Glutamatergic neuron (in vitro differentiated cells): ENCODE measurements at regions not wholly inside any gene's neighbourhood (a gene's known extent, or its start where the extent isn't known, plus 50 kb on each side); places are given as distances from the start of the nearest gene placed in this dataset.

ENCODE experiments used
- DNase-seq: peaks from one replicate; pipeline ENCODE4 v3.0.0; 2022
- H3K27ac Mint-ChIP-seq: one replicate; pipeline ENCODE4 v1.8.0; 2020; ENCODE audit warnings: mild to moderate bottlenecking, mixed read lengths, inconsistent platforms; ENCODE audit not compliant: unreplicated experiment
- H3K27me3 Mint-ChIP-seq: one replicate; pipeline ENCODE4 v1.8.0; 2020; ENCODE audit warnings: mild to moderate bottlenecking, moderate library complexity, mixed read lengths, inconsistent platforms; ENCODE audit not compliant: unreplicated experiment
- H3K36me3 Mint-ChIP-seq: one replicate; pipeline ENCODE4 v1.8.0; 2020; ENCODE audit warnings: mild to moderate bottlenecking, mixed read lengths, inconsistent platforms; ENCODE audit not compliant: unreplicated experiment
- H3K4me1 Mint-ChIP-seq: one replicate; pipeline ENCODE4 v1.8.0; 2020; ENCODE audit warnings: mild to moderate bottlenecking, low read depth, mixed read lengths, inconsistent platforms; ENCODE audit not compliant: unreplicated experiment
- H3K4me3 Mint-ChIP-seq: one replicate; pipeline ENCODE4 v1.8.0; 2020; ENCODE audit warnings: mild to moderate bottlenecking, mixed read lengths, inconsistent platforms; ENCODE audit not compliant: unreplicated experiment
- H3K9me3 Mint-ChIP-seq: one replicate; pipeline ENCODE4 v1.8.0; 2020; ENCODE audit warnings: mild to moderate bottlenecking, moderate library complexity, mixed read lengths, inconsistent platforms; ENCODE audit not compliant: unreplicated experiment
- CTCF ChIP-seq: fragments of 200-600 bp; sonication (generic); IDR thresholded peaks from one replicate; pipeline ENCODE4 v1.5.0; 2021; ENCODE audit not compliant: partially characterized antibody, unreplicated experiment

GRCh38 chr6:33897189-33897780 is 93.5 kb upstream of the MLN start:
- Mint-ChIP-seq H3K27ac (no peak overlapping the region), H3K9me3 (no peaks in the 10 kb centered on the region), H3K36me3 (no peaks in the 10 kb centered on the region), H3K27me3 (peaks cover 9% of the 10 kb centered on the region), H3K4me1 (peaks cover 6% of the 10 kb centered on the region), H3K4me3 (no peak overlapping the region)
- TF ChIP-seq CTCF: no peak
- no peak for DNase-seq

- H3K27me3 Mint-ChIP-seq: peaks cover 7% of the 10 kb centered on the region
These were observed 92.8 kb upstream of the MLN start for GRCh38 chr6:33896391-33897188.

GRCh38 chr6:33895988-33896387 is 92.2 kb upstream of the MLN start:
- peaks cover 6% of the 10 kb centered on the region for H3K4me1 Mint-ChIP-seq
- H3K27me3 Mint-ChIP-seq: peaks cover 7% of the 10 kb centered on the region
- TF ChIP-seq CTCF: no peak
- H3K36me3 Mint-ChIP-seq: no peaks in the 10 kb centered on the region
- DNase-seq: no peak
- no peak overlapping the region for H3K4me3 Mint-ChIP-seq
- no peak overlapping the region for H3K27ac Mint-ChIP-seq
- no peaks in the 10 kb centered on the region for H3K9me3 Mint-ChIP-seq

More at GRCh38 chr6:33896391-33897188, 92.8 kb upstream of the MLN start:
- no peak for DNase-seq
- H3K27ac Mint-ChIP-seq: no peak overlapping the region
- no peak overlapping the region for H3K4me3 Mint-ChIP-seq
- no peaks in the 10 kb centered on the region for H3K9me3 Mint-ChIP-seq
- H3K4me1 Mint-ChIP-seq: peaks cover 6% of the 10 kb centered on the region
- TF ChIP-seq CTCF: no peak
- H3K36me3 Mint-ChIP-seq: no peaks in the 10 kb centered on the region

- TF ChIP-seq CTCF: no peak
- Mint-ChIP-seq H3K27ac (no peak overlapping the region), H3K4me1 (peaks cover 6% of the 10 kb centered on the region), H3K9me3 (no peaks in the 10 kb centered on the region), H3K4me3 (no peak overlapping the region), H3K27me3 (peaks cover 7% of the 10 kb centered on the region), H3K36me3 (no peaks in the 10 kb centered on the region)
- DNase-seq: no peak
These were observed 91.5 kb upstream of the MLN start for GRCh38 chr6:33895296-33895695.

- Mint-ChIP-seq H3K4me3 (no peak overlapping the region), H3K9me3 (no peaks in the 10 kb centered on the region), H3K4me1 (peaks cover 6% of the 10 kb centered on the region), H3K27me3 (peaks cover 7% of the 10 kb centered on the region), H3K36me3 (no peaks in the 10 kb centered on the region), H3K27ac (no peak overlapping the region)
- no peak for DNase-seq
- no peak for TF ChIP-seq CTCF
These were observed 90.6 kb upstream of the MLN start for GRCh38 chr6:33894438-33894837.
